ENCODE measurements at regions not wholly inside any gene's neighbourhood (a gene's known extent, or its start where the extent isn't known, plus 50 kb on each side); places are given as distances from the start of the nearest gene placed in this dataset.

DNA sequence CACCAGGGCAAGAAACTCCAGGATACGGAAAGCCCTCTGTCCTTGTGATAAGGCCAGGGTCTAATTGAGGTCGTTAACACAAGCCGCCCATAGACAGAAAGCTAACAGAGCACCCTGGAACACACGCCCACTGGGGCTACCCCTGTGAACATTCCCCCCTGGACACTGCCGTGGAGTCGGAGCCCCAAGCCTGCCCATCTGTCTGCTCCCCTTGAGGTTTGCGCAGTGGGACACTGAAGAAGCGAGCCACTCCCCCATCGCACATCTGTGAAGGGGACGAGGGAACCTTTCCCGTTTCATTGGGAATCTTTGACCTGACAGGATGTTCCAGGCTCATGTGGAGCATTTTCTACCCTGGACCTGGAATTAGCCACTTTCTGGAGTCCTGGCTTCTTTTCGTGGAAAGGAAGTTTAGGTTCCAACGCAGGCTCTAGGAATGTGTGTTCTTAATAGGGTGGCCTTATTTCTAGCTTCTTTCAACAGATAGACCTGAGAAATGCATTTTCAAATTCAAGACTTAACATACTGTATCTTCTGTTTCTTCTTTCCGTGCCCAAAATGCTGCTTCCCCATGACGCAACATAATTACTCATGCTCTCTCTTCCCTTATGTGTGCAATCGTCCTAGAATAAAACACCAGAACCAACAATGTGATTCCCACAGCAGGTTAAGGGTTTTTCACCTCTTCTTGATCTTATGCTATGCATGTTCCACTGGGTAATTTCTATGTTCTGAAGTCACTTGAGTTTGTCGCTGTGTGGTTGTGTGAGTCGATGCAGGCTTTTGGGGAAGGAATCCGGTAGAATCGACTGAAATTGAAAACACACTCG is 161.1 kb downstream of the ERMARD start:
- H3K4me1 ChIP-seq (replicated peaks in 1 of 4; ENCODE audit: control insufficient read depth in 3 of 4, insufficient read depth in 4 of 4, low read length in 3 of 4): no peaks in the 10 kb centered on the region; a peak in 1 of 7 replicates
- H3K14ac ChIP-seq (ENCODE audit: insufficient read length): no peak overlapping the region
- no peak overlapping the region for H3K9ac ChIP-seq (replicated peaks in 1 of 4; ENCODE audit: extremely low read depth in 1 of 4, low read depth in 3 of 4, low read length in 3 of 4)
- H4K8ac ChIP-seq (ENCODE audit: extremely low read depth, insufficient read depth, low read length): no peak overlapping the region
- TF ChIP-seq FOSL1 (IDR thresholded peaks at IDR 0.05; ENCODE audit: insufficient read depth, low read depth, low read length) (no peak), TAF1 (IDR thresholded peaks at IDR 0.05; ENCODE audit: low read depth, low read length) (no peak), JUND (IDR thresholded peaks at IDR 0.05; ENCODE audit: low read length) (no peak), BCL11A (IDR thresholded peaks at IDR 0.05; ENCODE audit: low read depth in 2 of 2, low read length in 2 of 2) (no peak), SRF (IDR thresholded peaks at IDR 0.05; ENCODE audit: low read depth, low read length) (no peak), BACH1 (IDR thresholded peaks at IDR 0.05; ENCODE audit: low read length) (no peak), SIX5 (IDR thresholded peaks at IDR 0.05; ENCODE audit: low read depth, low read length) (no peak), KDM4A (IDR thresholded peaks at IDR 0.05; ENCODE audit: low read depth, low read length, severe bottlenecking) (no peak), CTBP2 (IDR thresholded peaks at IDR 0.05; ENCODE audit: borderline replicate concordance, insufficient read depth, insufficient read length, low read length) (no peak), SP4 (IDR thresholded peaks at IDR 0.05; ENCODE audit: low read length) (no peak), SP1 (IDR thresholded peaks at IDR 0.05; ENCODE audit: low read depth, low read length) (no peak)
- H3K4ac ChIP-seq (replicated peaks; ENCODE audit: insufficient read length, low read depth, low read length): no peak overlapping the region
- H2BK120ac ChIP-seq (replicated peaks; ENCODE audit: low read depth, low read length): no peak overlapping the region
- H3K23ac ChIP-seq (ENCODE audit: insufficient read length): no peak overlapping the region
- H4K20me1 ChIP-seq (replicated peaks in 1 of 2; ENCODE audit: control insufficient read depth in 1 of 2, insufficient read depth in 2 of 2, low read length in 2 of 2): no peaks in the 10 kb centered on the region
- no peak overlapping the region for H3K4me2 ChIP-seq (ENCODE audit: insufficient read depth in 1 of 2, low read depth in 2 of 2, low read length in 2 of 2)
- no peaks in the 10 kb centered on the region for H3K79me1 ChIP-seq (ENCODE audit: low read depth, low read length)
- no peak overlapping the region for H4K91ac ChIP-seq (replicated peaks; ENCODE audit: insufficient read length, low read length)
- H3K79me2 ChIP-seq (ENCODE audit: control insufficient read depth in 1 of 2, insufficient read depth in 2 of 2, low read length in 2 of 2): no peaks in the 10 kb centered on the region
- no peak overlapping the region for H2AK5ac ChIP-seq (ENCODE audit: low read depth, low read length)
- ChIA-PET POLR2A (ENCODE audit: partially characterized antibody) (no interaction called here), CTCF (ENCODE audit: partially characterized antibody) (interaction anchor here (1.1 kb wide), 1 partner anchor 81 kb away, joined by 4 read pairs; no protein-coding TSS in a partner anchor)
- no peak overlapping the region for H2BK5ac ChIP-seq (ENCODE audit: low read depth, low read length)
- H3K18ac ChIP-seq (ENCODE audit: extremely low read depth, low read length): no peak overlapping the region
- H3K23me2 ChIP-seq (ENCODE audit: low read depth, low read length): no peaks in the 10 kb centered on the region; the same call in 1 of the 2 replicates
- H3K56ac ChIP-seq (replicated peaks; ENCODE audit: insufficient read length, low read depth, low read length): no peak overlapping the region
- H3K4me3 ChIP-seq (ENCODE audit: extremely low read depth in 1 of 4, insufficient read depth in 2 of 4, low read depth in 3 of 4, low read length in 4 of 4): no peak overlapping the region
- no peak overlapping the region for H4K5ac ChIP-seq (ENCODE audit: insufficient read length, low read depth, low read length)
- no peaks in the 10 kb centered on the region for H3K9me3 ChIP-seq (ENCODE audit: insufficient read depth in 2 of 2, low read depth in 1 of 2, low read length in 1 of 2)
- no peak overlapping the region for H2BK15ac ChIP-seq (ENCODE audit: low read length)
- no peaks in the 10 kb centered on the region for H3K27me3 ChIP-seq (replicated peaks in 1 of 4; ENCODE audit: control insufficient read depth in 3 of 4, extremely low read depth in 1 of 4, insufficient read depth in 3 of 4, low read length in 3 of 4)
- H3K27ac ChIP-seq (ENCODE audit: low read depth, low read length): no peak overlapping the region
- no peaks in the 10 kb centered on the region; a peak in 1 of 8 replicates for H3K36me3 ChIP-seq (ENCODE audit: control insufficient read depth in 2 of 4, insufficient read depth in 4 of 4, low read length in 3 of 4)
- H2AFZ ChIP-seq (ENCODE audit: low read length): no peak overlapping the region
- WGBS, 2 experiments (ENCODE audit: extremely low coverage in 1 of 2, insufficient coverage in 1 of 2, insufficient read length in 1 of 2, insufficient replicate concordance in 2 of 2, low coverage in 1 of 2, low lambda C conversion rate in 2 of 2, missing lambda C conversion rate in 1 of 2): 92% methylated on average over 21 of the region's 21 CpGs; no CpG with 5 or more reads in 1 of the 2 experiments
- H2BK20ac ChIP-seq (ENCODE audit: low read length): no peak overlapping the region
- FAIRE-seq (no peak), DNase-seq (ENCODE audit: low read depth in 1 of 2, low spot score in 2 of 2) (no peak)
- no peak overlapping the region for H2BK12ac ChIP-seq (ENCODE audit: low read depth, low read length)

Measured in H1 (cell line).